Lung (tissue), 11 donors: ENCODE measurements at regions not wholly inside any gene's neighbourhood (a gene's known extent, or its start where the extent isn't known, plus 50 kb on each side); places are given as distances from the start of the nearest gene placed in this dataset.
"Not testable (repeated sequence)": the region's sequence is repeated elsewhere in the genome, so short reads cannot be mapped to it uniquely, and the experiment has no call there.

Experiments
- ATAC-seq: fragments of 200-7000 bp; cut with Tn5 transposase; one replicate; pipeline ENCODE4 v1.9.1; 2020; ENCODE audit warnings: moderate number of reproducible peaks; ENCODE audit not compliant: insufficient read depth, low FRiP score
- DNase-seq, 3 donors: peaks; one replicate each; pipeline ENCODE4 v3.0.0-alpha.2; 2013 to 2017
- H3K27ac ChIP-seq, 2 donors: one replicate each; pipeline ENCODE4 v1.5.1; 2013; ENCODE audit warnings: mild to moderate bottlenecking in 2 of 2, moderate library complexity in 2 of 2, control low read depth in 1 of 2, inconsistent platforms in 1 of 2, low read depth in 1 of 2, low read length in 1 of 2
- H3K27me3 ChIP-seq, 3 donors: one replicate each; pipeline ENCODE4 v1.5.1; 2013; ENCODE audit warnings: low read length in 2 of 3; ENCODE audit not compliant: control insufficient read depth in 3 of 3, insufficient read depth in 3 of 3
- H3K36me3 ChIP-seq, 4 donors: one replicate each; pipeline ENCODE4 v1.5.1; 2013; ENCODE audit warnings: low read length in 4 of 4, mild to moderate bottlenecking in 1 of 4, moderate library complexity in 1 of 4; ENCODE audit not compliant: control insufficient read depth in 4 of 4, insufficient read depth in 4 of 4
- H3K4me1 ChIP-seq, 5 donors: one replicate each; pipeline ENCODE4 v1.5.1; 2013; ENCODE audit warnings: low read length in 5 of 5, mild to moderate bottlenecking in 2 of 5, moderate library complexity in 1 of 5; ENCODE audit not compliant: control insufficient read depth in 5 of 5, insufficient read depth in 5 of 5
- H3K4me3 ChIP-seq: one replicate; pipeline ENCODE4 v1.5.1; 2013; ENCODE audit warnings: mild to moderate bottlenecking, control low read depth, moderate library complexity
- H3K9ac ChIP-seq, 2 donors: one replicate each; pipeline ENCODE4 v1.5.1; 2013; ENCODE audit warnings: low read length in 2 of 2, control low read depth in 1 of 2; ENCODE audit not compliant: insufficient read depth in 1 of 2
- H3K9me3 ChIP-seq, 4 donors: one replicate each; pipeline ENCODE4 v1.5.1; 2013; ENCODE audit warnings: low read length in 3 of 4, mild to moderate bottlenecking in 1 of 4, moderate library complexity in 1 of 4; ENCODE audit not compliant: control insufficient read depth in 4 of 4, insufficient read depth in 3 of 4
- CTCF ChIP-seq: IDR thresholded peaks from 2 replicates; pipeline ENCODE4 v1.5.1; 2012; ENCODE audit warnings: mild to moderate bottlenecking; ENCODE audit errors: control extremely low read depth, extremely low read depth
- WGBS, 2 donors: extraction: QIAGEN DNeasy Blood & Tissue Kit; methylation state at CpG; one replicate each; pipeline ENCODE4 v1.1.7; 2013; 5-methylcytosine and 5-hydroxymethylcytosine counted together
- donor health status: control.
- donor health status: control.
- donor health status: Bipolar disorder and iron deficiency.
- donor health status: healthy.
- donor health status: DM: yes; HTN: yes; CAD: no.

- ATAC-seq (no peak), DNase-seq (no peak)
- no peak overlapping the region for H3K27ac ChIP-seq
- no peak for TF ChIP-seq CTCF
- no peak overlapping the region for H3K4me3 ChIP-seq
- no peaks in the 10 kb centered on the region for H3K36me3 ChIP-seq
- no peaks in the 10 kb centered on the region for H3K27me3 ChIP-seq
- WGBS, 2 donors = 94 to 95% methylated on average over 8 of the region's 8 CpGs
- peaks cover 0 to 8% (median 0%) of the 10 kb centered on the region in 4 donors for H3K9me3 ChIP-seq
- no peak overlapping the region for H3K9ac ChIP-seq
- peaks cover 0 to 6% (median 0%) of the 10 kb centered on the region in 5 donors for H3K4me1 ChIP-seq
Observed at GRCh38 chr2:15757820-15758586, 166.3 kb downstream of the DDX1 start.

- no peak overlapping the region for H3K4me3 ChIP-seq
- H3K9ac ChIP-seq = no peak overlapping the region
- no peak overlapping the region for H3K27ac ChIP-seq
- H3K9me3 ChIP-seq = peaks cover 0 to 8% (median 0%) of the 10 kb centered on the region in 4 donors
- no peak for TF ChIP-seq CTCF
- ATAC-seq (no peak), DNase-seq (no peak)
- peaks cover 0 to 6% (median 0%) of the 10 kb centered on the region in 5 donors for H3K4me1 ChIP-seq
- WGBS, 2 donors = 81 to 96% methylated on average over 7 of the region's 7 CpGs
- no peaks in the 10 kb centered on the region for H3K27me3 ChIP-seq
- H3K36me3 ChIP-seq = no peaks in the 10 kb centered on the region
Observed at GRCh38 chr2:15758848-15759247, 167.2 kb downstream of the DDX1 start.

- no peak overlapping the region for H3K27ac ChIP-seq
- peaks cover 0 to 6% (median 0%) of the 10 kb centered on the region in 5 donors for H3K4me1 ChIP-seq
- WGBS, 2 donors = 83 to 89% methylated on average over 1 of the region's 1 CpG
- no peak overlapping the region for H3K4me3 ChIP-seq
- peaks cover 0 to 8% (median 0%) of the 10 kb centered on the region in 4 donors for H3K9me3 ChIP-seq
- no peak overlapping the region for H3K9ac ChIP-seq
- TF ChIP-seq CTCF = no peak
- ATAC-seq (no peak), DNase-seq (no peak)
- H3K36me3 ChIP-seq = no peaks in the 10 kb centered on the region
- no peaks in the 10 kb centered on the region for H3K27me3 ChIP-seq
Observed at GRCh38 chr2:15759385-15759784, 167.7 kb downstream of the DDX1 start.

- H3K36me3 ChIP-seq, H3K27ac ChIP-seq, H3K4me1 ChIP-seq, ATAC-seq, H3K9me3 ChIP-seq, DNase-seq, H3K9ac ChIP-seq, H3K4me3 ChIP-seq, H3K27me3 ChIP-seq: not testable (repeated sequence)
- whole genome bisulfite sequencing, 2 donors = 68 to 98% methylated on average over 4 of the region's 4 CpGs
Observed at GRCh38 chr2:15759791-15760190, 168.1 kb downstream of the DDX1 start.
